HG03039 (cell line): ENCODE measurements at regions not wholly inside any gene's neighbourhood (a gene's known extent, or its start where the extent isn't known, plus 50 kb on each side); places are given as distances from the start of the nearest gene placed in this dataset.

Experiments
- ATAC-seq: cut with Tn5 transposase; IDR thresholded peaks from one replicate; pipeline ENCODE4 v1.9.1; 2021; ENCODE audit warnings: mild to moderate bottlenecking, moderate library complexity; ENCODE audit not compliant: unreplicated experiment

DNA sequence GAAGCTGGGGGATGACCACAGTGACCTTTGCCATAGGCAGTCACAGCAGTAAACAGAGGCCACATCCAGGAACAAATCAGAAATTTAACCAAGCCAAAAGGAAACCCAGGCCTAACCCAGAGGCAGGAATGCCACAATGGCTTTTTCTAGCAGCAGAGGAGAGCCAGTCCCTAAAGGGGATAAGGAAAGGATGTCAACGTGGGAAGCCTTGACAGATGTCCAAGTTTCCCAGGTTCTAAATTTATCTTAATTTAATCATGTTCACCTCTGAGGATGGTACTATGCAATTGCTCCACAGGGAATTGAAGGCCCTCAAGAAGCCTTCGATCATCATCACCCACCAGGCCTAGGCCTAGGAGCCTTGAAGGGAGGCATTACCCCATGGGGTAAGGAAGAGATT is 374.7 kb downstream of the TNS1 start:
- no peak for ATAC-seq

DNA sequence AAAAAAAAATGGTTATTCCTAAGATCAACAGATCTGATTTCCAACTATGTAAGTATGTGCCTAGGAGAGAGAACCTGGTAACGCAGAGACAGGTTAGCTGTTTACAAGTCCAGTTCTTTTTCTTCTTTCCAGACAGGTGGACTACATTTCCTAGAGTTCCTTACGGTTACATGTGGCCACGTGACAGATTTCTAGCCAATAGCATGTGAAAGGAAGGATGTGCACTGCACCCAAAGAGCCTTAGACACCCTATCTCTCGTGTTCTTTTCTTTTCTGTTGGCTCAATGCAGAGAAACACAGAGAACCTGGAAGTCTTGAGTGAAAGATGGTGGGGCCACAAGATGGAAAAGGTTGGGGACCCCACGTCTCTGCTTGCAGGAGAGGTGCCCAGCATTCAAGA is 375.9 kb downstream of the TNS1 start:
- ATAC-seq: no peak

DNA sequence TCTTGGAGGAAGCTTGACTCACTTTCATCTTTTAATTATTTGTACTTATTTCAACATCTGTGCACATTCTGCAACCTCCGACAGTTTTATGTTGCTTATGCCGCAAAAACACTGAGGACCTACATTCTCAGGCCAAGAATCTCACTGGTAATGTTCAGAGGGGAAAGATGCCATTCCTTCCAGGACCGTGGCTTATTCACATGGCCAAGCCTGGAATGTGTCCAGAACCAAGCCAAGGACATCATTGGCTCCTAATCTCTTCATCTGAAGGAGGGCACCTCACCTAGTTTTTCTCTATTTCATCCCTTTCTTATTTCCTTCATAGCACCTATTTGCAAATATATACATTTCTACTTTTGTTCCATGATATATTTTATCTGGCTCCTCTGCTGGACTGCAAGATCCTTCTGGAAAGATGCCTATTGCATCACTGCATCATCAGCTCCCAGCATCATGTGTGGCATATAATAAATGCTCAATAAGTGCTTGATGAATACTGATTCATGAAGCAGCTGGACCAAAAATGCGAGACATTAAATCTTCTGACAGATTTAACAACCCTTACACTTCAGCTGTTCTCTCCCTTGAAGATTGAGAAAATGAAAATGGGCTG is 377.1 kb downstream of the TNS1 start:
- no peak for ATAC-seq

DNA sequence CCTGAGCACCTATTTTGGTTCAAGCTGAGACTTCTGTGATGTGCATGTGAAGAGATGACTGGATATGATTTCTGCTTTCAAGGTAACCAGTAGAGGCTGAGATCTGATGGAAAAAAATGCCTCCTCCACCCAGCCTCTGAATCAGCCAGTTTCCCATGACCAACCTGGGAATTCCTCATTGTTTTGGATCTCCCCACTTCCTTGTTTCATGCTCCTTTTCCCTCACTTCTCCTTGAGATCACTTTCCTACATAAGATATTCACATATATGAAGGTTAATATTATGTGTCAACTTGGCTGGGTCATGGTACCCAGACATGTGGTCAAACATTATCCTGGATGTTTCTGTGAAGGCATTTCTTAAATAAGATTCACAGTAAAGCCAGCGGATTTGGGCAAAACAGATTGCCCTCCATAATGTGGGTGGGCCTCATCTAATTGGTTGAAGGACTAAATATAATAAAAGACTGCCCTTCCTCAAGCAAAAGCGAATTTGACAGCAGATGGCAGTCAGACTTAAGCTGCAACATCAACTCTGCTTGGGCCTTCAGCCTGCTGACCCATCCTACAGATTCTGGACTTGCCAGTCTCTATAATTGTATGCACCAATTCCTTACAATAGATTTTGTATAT is 379.4 kb downstream of the TNS1 start:
- ATAC-seq: no peak

DNA sequence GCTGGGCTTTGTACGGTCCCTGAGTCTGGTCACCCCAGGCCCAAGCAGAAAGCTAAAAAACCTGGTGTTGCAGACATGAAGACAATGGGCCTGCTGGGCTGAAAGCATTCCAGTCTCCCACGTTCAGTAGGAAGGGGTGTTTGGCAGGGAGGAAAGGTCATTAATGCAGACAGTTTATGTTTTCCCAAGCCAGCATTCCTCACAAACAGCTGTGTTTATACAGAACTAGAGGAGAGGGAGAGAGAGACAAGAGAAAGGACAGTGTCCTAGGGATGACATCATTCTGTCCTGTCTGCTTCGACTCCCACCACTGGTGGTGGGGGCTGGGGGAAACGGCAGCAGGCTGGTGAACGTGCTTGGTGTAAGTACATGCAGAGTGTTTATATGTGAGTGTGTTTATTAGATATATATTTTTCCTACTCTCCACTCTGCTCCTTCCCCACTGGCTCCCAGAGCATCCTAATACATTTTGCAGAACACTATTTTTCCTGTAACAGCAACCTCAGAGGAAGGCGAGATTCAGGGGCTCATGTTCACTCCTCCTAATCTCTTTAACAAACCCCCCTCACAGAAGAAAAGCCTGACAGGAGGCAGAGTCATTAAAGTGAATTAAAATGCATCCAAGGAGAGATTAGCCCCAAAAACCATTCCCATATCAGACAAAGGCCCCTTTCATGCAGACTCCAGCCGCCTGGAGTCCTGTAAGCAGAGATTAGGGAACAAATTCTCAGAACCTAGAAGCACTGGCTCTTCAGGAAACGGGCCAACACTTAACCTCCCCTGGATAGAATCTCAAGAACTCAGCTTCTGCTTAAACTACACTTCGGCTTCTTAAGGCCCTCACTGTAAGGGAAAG is 380.4 kb downstream of the TNS1 start:
- no peak for ATAC-seq

DNA sequence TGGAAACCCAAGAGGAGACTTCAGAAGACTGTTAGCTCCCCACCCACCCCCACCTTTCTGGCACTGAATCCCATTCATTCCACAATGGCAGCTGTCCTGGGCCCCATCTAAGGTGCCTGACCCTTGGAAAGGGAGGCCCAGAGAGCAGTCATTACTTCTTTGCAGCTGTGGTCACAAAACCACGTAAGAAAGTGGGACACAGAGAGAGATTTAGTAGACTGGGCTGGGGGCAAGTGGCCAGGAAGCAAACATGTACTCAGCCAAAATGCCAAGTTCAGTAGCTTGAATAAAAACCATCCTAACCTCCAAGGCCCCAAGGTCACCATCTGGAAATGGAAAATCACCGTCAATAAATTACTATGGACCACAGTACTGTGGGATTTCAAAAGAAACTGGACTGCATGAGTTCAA is 381.4 kb downstream of the TNS1 start:
- ATAC-seq: no peak

DNA sequence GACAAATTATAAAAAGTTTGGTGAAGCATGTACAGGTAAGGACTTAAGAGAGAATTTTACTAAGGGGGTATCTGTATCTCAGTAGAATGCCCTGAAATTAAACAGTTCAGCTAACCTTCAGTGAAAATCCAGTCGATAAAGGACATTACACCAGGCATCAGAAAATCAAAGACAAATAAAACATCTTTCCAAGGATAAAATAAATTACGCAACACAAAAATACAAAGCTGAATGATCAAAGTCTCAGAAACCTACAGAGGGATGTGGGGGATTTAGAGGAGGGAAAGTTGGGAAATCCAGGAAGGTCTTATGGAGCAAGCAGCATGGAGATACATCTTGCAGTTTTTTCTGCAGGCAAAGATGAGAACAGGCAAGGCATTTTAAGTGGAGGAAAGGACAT is 384.1 kb downstream of the TNS1 start:
- no peak for ATAC-seq

DNA sequence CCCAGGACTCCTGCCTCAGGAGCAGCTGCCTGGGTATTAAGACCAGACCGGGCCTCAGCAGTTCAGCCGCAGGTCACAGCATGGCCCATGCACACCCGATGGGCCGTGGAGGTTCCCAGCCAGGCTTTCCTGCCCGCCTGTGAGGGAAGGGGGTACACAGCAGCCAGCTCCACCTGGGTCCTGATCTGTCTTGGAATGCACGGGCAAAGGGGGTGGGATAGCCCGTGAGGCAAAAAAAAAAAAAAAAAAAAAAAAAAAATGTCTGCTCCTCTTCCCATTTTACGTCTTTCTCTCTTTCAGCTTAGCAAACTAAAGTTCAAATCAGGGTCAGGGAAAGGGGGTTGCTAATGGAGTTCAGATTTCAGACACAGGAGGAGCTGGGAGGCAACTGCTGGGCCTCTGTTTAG is 385.2 kb downstream of the TNS1 start:
- ATAC-seq: no peak

DNA sequence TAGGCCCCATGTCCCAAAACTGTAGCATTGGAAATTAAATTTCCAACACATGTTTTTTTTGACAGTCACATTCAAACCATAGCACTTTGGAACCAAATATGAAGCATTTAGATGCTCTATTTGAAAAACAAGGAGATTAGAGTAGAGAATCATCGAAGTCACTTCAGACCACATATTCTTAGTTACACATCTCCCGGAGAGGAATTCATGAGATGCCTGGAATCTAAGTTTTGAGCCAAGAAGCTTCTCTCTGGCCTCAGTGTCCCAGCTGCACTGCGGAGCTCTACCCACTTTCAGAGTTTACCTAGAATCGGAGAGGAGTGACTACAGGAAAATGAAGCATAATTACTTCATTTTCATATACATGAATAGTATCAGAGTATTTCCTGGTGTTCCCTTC is 385.9 kb downstream of the TNS1 start:
- no peak for ATAC-seq

DNA sequence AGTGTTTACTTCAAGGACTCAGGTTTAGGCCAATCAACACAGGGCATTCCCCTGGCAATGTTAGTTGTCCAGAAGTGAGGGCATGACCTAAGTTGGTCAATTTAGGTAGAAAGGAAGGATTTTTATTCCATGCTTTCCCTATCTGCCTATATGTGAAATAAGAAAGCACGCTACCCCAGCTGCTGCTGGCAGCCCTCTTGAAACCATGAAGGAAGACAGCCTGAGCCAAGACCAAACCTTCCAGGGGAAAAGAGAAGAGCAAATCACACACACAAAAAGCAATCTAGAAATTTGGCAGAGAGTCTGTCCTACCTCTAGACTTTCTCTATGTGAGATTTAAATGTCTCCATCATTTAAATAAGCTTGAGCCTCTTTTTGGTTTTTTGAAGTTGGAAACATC is 387.6 kb downstream of the TNS1 start:
- no peak for ATAC-seq

DNA sequence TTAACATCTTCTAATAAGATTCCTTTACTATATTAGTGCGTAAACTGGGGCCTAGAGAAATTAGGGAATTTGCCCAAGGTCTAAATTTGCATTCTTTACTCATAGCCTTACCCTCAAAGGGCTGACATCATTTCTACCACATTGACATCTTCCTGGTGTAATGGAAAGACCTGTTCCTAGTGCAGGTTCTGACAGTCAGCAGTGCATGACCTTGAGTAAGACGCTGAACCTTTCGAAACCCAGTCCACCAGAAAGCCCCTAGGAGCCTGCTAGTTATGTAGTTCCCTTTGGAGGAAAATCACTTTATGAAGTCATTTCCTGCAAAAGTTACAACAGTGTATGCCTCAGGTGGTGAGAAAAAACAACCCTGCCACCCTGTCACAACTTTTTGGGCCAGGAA is 388.3 kb downstream of the TNS1 start:
- peak; percentile 47 for ATAC-seq

DNA sequence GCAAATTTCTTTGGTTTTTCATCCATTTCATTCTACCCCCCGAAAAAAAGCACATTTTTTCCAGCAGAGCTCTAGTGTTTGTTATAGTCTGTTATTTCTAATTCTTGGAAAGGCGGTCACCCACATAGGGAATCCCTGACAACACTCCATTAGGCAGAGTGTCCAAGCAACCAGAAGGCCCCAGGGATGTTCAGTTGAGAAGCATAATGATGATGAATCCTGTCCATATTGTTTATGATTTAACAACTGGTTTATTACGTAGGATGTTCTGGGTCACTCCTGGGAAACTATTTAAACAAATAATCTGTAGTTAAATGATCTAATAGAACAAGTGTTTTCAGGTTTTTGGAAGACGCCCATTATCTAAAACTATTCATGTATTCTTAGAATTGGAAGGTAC is 388.7 kb downstream of the TNS1 start:
- ATAC-seq: no peak

DNA sequence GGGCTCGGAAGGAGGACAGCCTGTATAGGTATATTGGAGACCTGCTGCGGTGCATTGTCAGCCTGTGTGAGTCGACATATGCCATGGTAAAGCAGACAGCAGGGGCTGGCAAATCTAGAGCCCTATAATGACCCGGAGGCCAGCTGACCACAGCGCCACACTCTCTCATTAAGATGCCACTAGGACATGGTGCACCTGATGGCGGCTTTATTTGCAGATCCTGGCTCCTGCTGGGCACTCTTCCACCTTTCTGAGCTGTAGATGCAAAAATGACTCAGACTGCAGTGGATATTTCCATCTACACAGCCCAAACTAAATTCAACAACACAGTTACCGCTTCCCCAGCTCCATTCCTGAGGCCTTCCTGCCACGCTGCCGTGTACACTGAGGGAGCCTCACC is 389.9 kb downstream of the TNS1 start:
- no peak for ATAC-seq

DNA sequence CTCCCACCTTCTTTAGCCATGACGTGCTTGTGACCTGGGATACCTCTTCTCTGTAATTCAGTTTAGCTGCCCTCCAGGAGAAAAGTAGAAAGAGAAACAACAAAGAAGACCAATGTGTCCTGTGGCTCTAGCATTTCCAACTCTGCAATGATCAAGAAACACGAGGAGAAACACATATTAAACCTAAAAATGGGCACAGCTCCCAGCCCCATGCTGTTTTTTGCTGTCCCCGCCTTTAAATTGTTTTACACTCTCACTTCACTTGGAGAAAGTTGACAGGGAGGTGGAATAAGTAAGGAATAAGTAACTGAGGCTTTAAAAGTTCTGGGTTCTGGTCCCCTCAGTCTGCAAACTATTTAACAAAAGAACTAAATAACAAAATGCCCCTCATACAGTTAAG is 390.6 kb downstream of the TNS1 start:
- ATAC-seq: no peak

DNA sequence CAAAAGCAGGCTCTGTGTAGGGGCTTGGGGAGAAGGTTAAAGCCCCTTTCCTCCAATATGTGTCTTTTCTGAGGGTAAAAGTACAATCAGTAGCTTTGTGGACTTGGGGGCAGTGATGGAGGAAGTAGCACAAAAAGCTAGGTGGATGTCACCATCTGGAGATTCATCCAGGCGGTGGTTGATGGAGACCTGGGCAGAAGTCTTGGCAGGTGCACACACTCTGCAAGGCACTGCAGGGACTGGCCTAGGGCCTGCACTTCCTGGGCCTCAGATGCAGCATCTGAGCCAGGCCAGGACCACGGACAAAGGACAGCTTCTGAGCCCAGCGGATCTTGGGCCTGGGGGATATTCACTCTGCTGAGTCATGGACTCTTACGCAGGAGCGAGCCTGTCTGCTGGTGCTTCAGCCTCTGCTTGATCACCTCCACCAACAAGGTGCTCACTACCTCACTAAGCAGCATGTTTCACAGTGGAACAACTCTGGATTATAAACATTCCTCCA is 391.1 kb downstream of the TNS1 start:
- no peak for ATAC-seq

DNA sequence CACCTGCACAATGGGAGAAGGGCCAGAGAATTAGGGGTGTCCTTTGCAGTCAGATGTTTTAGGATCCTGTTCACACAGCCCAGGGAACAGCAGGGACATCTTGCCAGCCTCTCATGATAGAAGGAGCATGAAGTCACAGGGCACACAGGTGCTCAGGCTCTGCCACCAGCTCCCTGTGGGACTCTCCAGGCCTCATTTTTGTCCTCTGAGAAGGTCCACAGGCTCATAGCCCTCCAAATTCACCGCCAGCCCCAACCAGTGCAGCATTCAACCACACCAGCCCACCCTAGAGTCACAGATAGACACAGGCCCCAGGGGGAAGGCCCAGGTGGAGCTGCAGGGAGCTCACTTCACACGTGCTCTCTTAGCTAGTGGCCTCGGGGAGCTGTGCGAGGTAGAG is 391.7 kb downstream of the TNS1 start:
- ATAC-seq: no peak

DNA sequence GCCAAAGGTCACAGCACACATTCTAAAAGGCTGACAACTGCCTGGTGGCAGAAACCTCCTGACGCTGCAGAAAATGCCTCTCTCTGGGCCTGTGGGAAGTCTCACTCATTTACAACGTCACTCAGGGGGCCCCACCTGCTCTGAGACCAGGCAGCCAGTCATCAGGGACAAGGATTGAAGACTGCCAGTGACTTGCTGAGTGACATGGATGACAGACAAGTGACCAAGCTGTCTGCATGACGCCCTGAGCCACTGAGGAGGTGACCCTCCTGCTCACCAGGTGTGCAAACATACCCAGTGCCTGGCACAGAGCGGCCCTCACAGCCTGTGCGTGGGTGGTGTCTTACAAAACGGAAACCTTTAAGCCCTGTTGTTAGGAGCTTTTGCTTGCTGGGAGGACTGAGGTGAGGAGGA is 392.4 kb downstream of the TNS1 start:
- no peak for ATAC-seq

DNA sequence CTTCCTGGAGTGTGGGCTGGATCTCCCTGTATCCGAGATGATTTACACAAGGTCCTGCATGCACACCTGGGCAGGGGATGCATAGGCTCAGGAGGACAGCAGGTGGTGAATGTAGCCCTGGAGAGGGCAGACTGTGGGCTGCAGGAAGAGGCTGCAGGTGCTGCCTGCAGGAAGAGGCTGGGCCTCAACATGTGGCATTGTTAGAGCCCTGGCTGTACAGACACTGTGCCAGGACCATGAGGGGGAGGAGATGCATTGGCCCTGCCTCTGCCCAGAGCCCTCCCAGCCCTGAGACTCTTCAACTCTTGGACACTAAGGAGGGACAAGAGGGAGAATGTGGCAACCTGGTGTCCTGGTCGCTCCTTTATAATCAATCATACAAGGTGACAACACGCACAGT is 392.8 kb downstream of the TNS1 start:
- no peak for ATAC-seq

DNA sequence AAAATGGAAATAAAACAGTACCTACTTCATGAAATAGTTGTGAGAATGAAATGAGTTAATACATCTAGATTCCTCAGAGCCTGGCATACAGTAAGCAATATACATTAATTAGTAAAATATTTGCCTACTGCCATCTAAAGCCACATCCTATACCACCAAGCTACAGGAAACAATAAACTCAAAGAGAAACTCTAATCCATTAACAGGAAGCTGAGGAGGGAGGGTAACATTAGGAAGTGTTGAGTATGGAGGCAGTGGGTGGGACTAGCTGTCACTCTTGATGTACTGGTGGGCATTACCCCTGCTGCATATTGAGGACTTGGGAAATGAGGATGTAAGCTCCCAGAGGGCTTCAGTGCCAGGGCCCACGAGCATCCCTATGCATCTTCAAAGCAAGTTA is 396.5 kb downstream of the TNS1 start:
- ATAC-seq: no peak

DNA sequence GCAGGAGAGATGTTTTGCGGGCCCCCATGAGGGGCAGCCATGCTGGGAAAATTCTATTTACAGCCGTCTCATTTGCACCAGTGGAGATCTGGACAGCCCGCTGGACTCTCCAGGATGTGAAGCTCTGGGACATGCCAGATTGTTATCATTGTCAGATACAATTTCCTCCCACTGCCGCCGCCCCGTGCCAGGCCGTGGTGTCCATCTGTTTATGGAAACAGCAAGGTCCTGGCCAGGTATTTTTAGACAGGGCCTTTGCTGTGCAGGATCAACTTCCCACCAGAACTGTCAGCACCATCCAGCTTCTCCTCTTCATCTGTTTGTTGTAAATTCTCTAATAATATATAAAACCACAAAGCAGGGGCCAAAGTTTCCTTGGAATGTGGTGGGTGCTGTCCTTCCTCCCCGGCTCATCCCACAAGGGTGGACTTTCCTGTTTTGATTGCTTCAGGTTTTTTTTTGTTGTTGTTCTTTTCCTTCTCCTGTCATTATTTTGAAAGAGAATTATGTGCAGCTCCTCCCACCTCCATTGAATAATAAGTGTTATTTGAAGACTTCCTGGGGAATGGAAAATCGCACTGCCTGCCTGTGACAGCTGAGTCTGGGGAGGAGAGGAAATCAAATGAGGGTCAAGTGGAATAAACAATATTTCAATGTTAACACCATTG is 398.1 kb downstream of the TNS1 start:
- ATAC-seq: no peak

DNA sequence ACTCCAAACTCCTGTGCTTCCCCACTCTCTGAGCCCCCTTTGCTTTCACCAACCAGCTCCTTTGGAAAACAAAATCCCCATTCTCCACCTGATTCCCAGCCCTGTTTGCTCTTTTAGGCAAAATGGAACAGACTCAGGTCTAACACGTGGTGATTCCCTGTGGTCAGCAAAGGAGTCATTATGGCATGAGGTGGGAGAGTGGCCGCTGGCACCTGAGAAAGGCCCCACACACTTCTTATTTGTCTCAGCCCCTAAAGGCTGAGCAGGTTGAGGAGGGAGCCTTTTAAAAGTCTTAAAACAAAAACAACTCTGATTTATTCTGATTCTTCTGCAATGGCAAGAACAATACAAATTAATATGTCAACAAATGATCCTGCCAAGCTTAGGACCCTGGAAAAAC is 401.2 kb downstream of the TNS1 start:
- ATAC-seq: no peak

DNA sequence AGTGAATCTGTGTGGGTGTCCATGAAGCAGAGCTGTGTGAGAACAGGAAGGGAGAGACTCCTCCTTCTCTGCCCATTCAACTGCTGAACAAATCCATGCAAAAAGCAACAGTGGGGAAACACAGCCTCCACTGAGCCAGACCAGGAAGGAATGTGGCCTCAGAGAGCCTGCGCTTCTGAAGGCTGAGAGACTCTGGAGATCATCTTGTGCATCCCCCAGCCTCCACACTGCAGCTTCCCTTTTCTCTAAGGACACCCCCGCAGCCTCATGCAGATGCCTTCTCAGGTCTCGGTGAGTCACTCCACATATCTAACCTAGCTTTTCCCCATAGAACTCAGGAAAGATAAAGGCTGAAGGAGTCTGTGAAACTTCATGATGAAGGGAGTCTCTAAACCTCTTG is 402.9 kb downstream of the TNS1 start:
- ATAC-seq: no peak
